ENCODE measurements at regions not wholly inside any gene's neighbourhood (a gene's known extent, or its start where the extent isn't known, plus 50 kb on each side); places are given as distances from the start of the nearest gene placed in this dataset.

GRCh38 chr4:147351083-147351787, 129.7 kb upstream of the EDNRA start:
- Histone ChIP-seq H3K9me3 (ENCODE audit: low read depth, low read length) (no peaks in the 10 kb centered on the region), H3K4me3 (no peak overlapping the region), H3K9ac (ENCODE audit: insufficient read length) (no peak overlapping the region), H3K27ac (no peak overlapping the region), H3K36me3 (ENCODE audit: insufficient read depth, low read length) (no peaks in the 10 kb centered on the region)
- TF ChIP-seq EZH2 (IDR thresholded peaks at IDR 0.05) (no peak), POLR2AphosphoS5 (IDR thresholded peaks at IDR 0.05; ENCODE audit: borderline replicate concordance, low read depth, low read length) (no peak), FOXP2 (optimal IDR thresholded peaks at IDR 0.05; ENCODE audit: control extremely low read depth, extremely low read length, insufficient read depth) (no peak)
- no peak for DNase-seq (ENCODE audit: low read depth, low spot score)

- H3K9me3 ChIP-seq (ENCODE audit: low read depth, low read length): no peaks in the 10 kb centered on the region
- no peak overlapping the region for H3K9ac ChIP-seq (ENCODE audit: insufficient read length)
- TF ChIP-seq POLR2AphosphoS5 (IDR thresholded peaks at IDR 0.05; ENCODE audit: borderline replicate concordance, low read depth, low read length) (no peak), FOXP2 (optimal IDR thresholded peaks at IDR 0.05; ENCODE audit: control extremely low read depth, extremely low read length, insufficient read depth) (no peak), EZH2 (IDR thresholded peaks at IDR 0.05) (no peak)
- no peaks in the 10 kb centered on the region for H3K36me3 ChIP-seq (ENCODE audit: insufficient read depth, low read length)
- H3K4me3 ChIP-seq: no peak overlapping the region
- no peak for DNase-seq (ENCODE audit: low read depth, low spot score)
- no peak overlapping the region for H3K27ac ChIP-seq
Measured at GRCh38 chr4:147354237-147354636, 126.7 kb upstream of the EDNRA start.

GRCh38 chr4:147355032-147355656, 125.8 kb upstream of the EDNRA start:
- Histone ChIP-seq H3K27ac (no peak overlapping the region), H3K9ac (ENCODE audit: insufficient read length) (no peak overlapping the region), H3K36me3 (ENCODE audit: insufficient read depth, low read length) (no peaks in the 10 kb centered on the region), H3K9me3 (ENCODE audit: low read depth, low read length) (no peaks in the 10 kb centered on the region), H3K4me3 (no peak overlapping the region)
- TF ChIP-seq FOXP2 (optimal IDR thresholded peaks at IDR 0.05; ENCODE audit: control extremely low read depth, extremely low read length, insufficient read depth): no peak
- TF ChIP-seq EZH2 (IDR thresholded peaks at IDR 0.05): no peak
- TF ChIP-seq POLR2AphosphoS5 (IDR thresholded peaks at IDR 0.05; ENCODE audit: borderline replicate concordance, low read depth, low read length): no peak
- DNase-seq (ENCODE audit: low read depth, low spot score): no peak

GRCh38 chr4:147355847-147356246, 125.0 kb upstream of the EDNRA start:
- H3K27ac ChIP-seq: no peak overlapping the region

GRCh38 chr4:147360301-147360700, 120.6 kb upstream of the EDNRA start:
- DNase-seq (ENCODE audit: low read depth, low spot score): no peak
- Histone ChIP-seq H3K9me3 (ENCODE audit: low read depth, low read length) (no peaks in the 10 kb centered on the region), H3K9ac (ENCODE audit: insufficient read length) (no peak overlapping the region), H3K27ac (no peak overlapping the region), H3K36me3 (ENCODE audit: insufficient read depth, low read length) (no peaks in the 10 kb centered on the region), H3K4me3 (no peak overlapping the region)
- no peak for TF ChIP-seq EZH2 (IDR thresholded peaks at IDR 0.05)
- TF ChIP-seq POLR2AphosphoS5 (IDR thresholded peaks at IDR 0.05; ENCODE audit: borderline replicate concordance, low read depth, low read length): no peak
- no peak for TF ChIP-seq FOXP2 (optimal IDR thresholded peaks at IDR 0.05; ENCODE audit: control extremely low read depth, extremely low read length, insufficient read depth)

More at GRCh38 chr4:147355847-147356246, 125.0 kb upstream of the EDNRA start:
- Histone ChIP-seq H3K9me3 (ENCODE audit: low read depth, low read length) (no peaks in the 10 kb centered on the region), H3K4me3 (no peak overlapping the region), H3K36me3 (ENCODE audit: insufficient read depth, low read length) (no peaks in the 10 kb centered on the region), H3K9ac (ENCODE audit: insufficient read length) (no peak overlapping the region)
- DNase-seq (ENCODE audit: low read depth, low spot score): no peak
- TF ChIP-seq EZH2 (IDR thresholded peaks at IDR 0.05) (no peak), POLR2AphosphoS5 (IDR thresholded peaks at IDR 0.05; ENCODE audit: borderline replicate concordance, low read depth, low read length) (no peak), FOXP2 (optimal IDR thresholded peaks at IDR 0.05; ENCODE audit: control extremely low read depth, extremely low read length, insufficient read depth) (no peak)

GRCh38 chr4:147361726-147362125, 119.2 kb upstream of the EDNRA start:
- no peaks in the 10 kb centered on the region for H3K9me3 ChIP-seq (ENCODE audit: low read depth, low read length)
- no peaks in the 10 kb centered on the region for H3K36me3 ChIP-seq (ENCODE audit: insufficient read depth, low read length)
- TF ChIP-seq FOXP2 (optimal IDR thresholded peaks at IDR 0.05; ENCODE audit: control extremely low read depth, extremely low read length, insufficient read depth) (no peak), POLR2AphosphoS5 (IDR thresholded peaks at IDR 0.05; ENCODE audit: borderline replicate concordance, low read depth, low read length) (no peak), EZH2 (IDR thresholded peaks at IDR 0.05) (no peak)
- no peak overlapping the region for H3K27ac ChIP-seq
- H3K9ac ChIP-seq (ENCODE audit: insufficient read length): no peak overlapping the region
- no peak overlapping the region for H3K4me3 ChIP-seq
- DNase-seq (ENCODE audit: low read depth, low spot score): no peak

GRCh38 chr4:147362938-147363337, 118.0 kb upstream of the EDNRA start:
- no peak for DNase-seq (ENCODE audit: low read depth, low spot score)
- Histone ChIP-seq H3K36me3 (ENCODE audit: insufficient read depth, low read length) (no peaks in the 10 kb centered on the region), H3K4me3 (no peak overlapping the region), H3K9ac (ENCODE audit: insufficient read length) (no peak overlapping the region), H3K27ac (no peak overlapping the region), H3K9me3 (ENCODE audit: low read depth, low read length) (no peaks in the 10 kb centered on the region)
- TF ChIP-seq FOXP2 (optimal IDR thresholded peaks at IDR 0.05; ENCODE audit: control extremely low read depth, extremely low read length, insufficient read depth) (no peak), POLR2AphosphoS5 (IDR thresholded peaks at IDR 0.05; ENCODE audit: borderline replicate concordance, low read depth, low read length) (no peak), EZH2 (IDR thresholded peaks at IDR 0.05) (no peak)

GRCh38 chr4:147363514-147363913, 117.4 kb upstream of the EDNRA start:
- no peak overlapping the region for H3K27ac ChIP-seq

More at GRCh38 chr4:147363514-147363913, 117.4 kb upstream of the EDNRA start:
- no peak for DNase-seq (ENCODE audit: low read depth, low spot score)
- no peaks in the 10 kb centered on the region for H3K36me3 ChIP-seq (ENCODE audit: insufficient read depth, low read length)
- H3K4me3 ChIP-seq: no peak overlapping the region
- no peak overlapping the region for H3K9ac ChIP-seq (ENCODE audit: insufficient read length)
- H3K9me3 ChIP-seq (ENCODE audit: low read depth, low read length): no peaks in the 10 kb centered on the region
- no peak for TF ChIP-seq FOXP2 (optimal IDR thresholded peaks at IDR 0.05; ENCODE audit: control extremely low read depth, extremely low read length, insufficient read depth)
- TF ChIP-seq POLR2AphosphoS5 (IDR thresholded peaks at IDR 0.05; ENCODE audit: borderline replicate concordance, low read depth, low read length): no peak
- TF ChIP-seq EZH2 (IDR thresholded peaks at IDR 0.05): no peak
